Ectodermal cell (in vitro differentiated cells): ENCODE measurements at regions not wholly inside any gene's neighbourhood (a gene's known extent, or its start where the extent isn't known, plus 50 kb on each side); places are given as distances from the start of the nearest gene placed in this dataset.

Source experiments
- H3K27ac ChIP-seq: 2 replicates; pipeline ENCODE4 v1.7.0; 2013; ENCODE audit warnings: mild to moderate bottlenecking, low read depth, low read length; ENCODE audit not compliant: insufficient read depth, poor library complexity, severe bottlenecking
- H3K27me3 ChIP-seq: 2 replicates; pipeline ENCODE4 v1.7.0; 2013; ENCODE audit warnings: mild to moderate bottlenecking, low read length; ENCODE audit not compliant: insufficient read depth, control insufficient read depth, poor library complexity, severe bottlenecking
- H3K36me3 ChIP-seq: one replicate; pipeline ENCODE4 v1.7.0; 2013; ENCODE audit warnings: low read length; ENCODE audit not compliant: control insufficient read depth, insufficient read depth
- H3K4me1 ChIP-seq: one replicate; pipeline ENCODE4 v1.7.0; 2013; ENCODE audit warnings: low read length; ENCODE audit not compliant: control insufficient read depth, insufficient read depth
- H3K4me3 ChIP-seq: 2 replicates; pipeline ENCODE4 v1.7.0; 2013; ENCODE audit warnings: low read depth, low read length, control low read depth; ENCODE audit not compliant: insufficient read depth
- H3K9me3 ChIP-seq: 2 replicates; pipeline ENCODE4 v1.7.0; 2013; ENCODE audit warnings: mild to moderate bottlenecking, low read length, moderate library complexity; ENCODE audit not compliant: control insufficient read depth
- WGBS, 2 experiments: methylation state at CpG; one replicate each; pipeline ENCODE4 v1.1.7; 2013; ENCODE audit warnings: missing lambda C conversion rate in 2 of 2; 5-methylcytosine and 5-hydroxymethylcytosine counted together

GRCh38 chr3:83601704-83602103, 1357.1 kb upstream of the CADM2 start:
- no peak overlapping the region for H3K27ac ChIP-seq
- H3K27me3 ChIP-seq: no peaks in the 10 kb centered on the region
- no peaks in the 10 kb centered on the region for H3K4me1 ChIP-seq
- no peaks in the 10 kb centered on the region for H3K9me3 ChIP-seq
- WGBS, 2 experiments: 94% methylated on average over 2 of the region's 2 CpGs
- no peaks in the 10 kb centered on the region for H3K36me3 ChIP-seq
- H3K4me3 ChIP-seq: no peak overlapping the region

GRCh38 chr3:83622526-83622925, 1336.3 kb upstream of the CADM2 start:
- no peaks in the 10 kb centered on the region for H3K9me3 ChIP-seq
- no peak overlapping the region for H3K27ac ChIP-seq
- H3K27me3 ChIP-seq: no peaks in the 10 kb centered on the region
- H3K36me3 ChIP-seq: no peaks in the 10 kb centered on the region
- no peak overlapping the region for H3K4me3 ChIP-seq
- no peaks in the 10 kb centered on the region for H3K4me1 ChIP-seq
- 100% methylated on average over 1 of the region's 2 CpGs; no CpG with 5 or more reads in 1 of the 2 experiments for WGBS, 2 experiments

GRCh38 chr3:83625261-83625660, 1333.5 kb upstream of the CADM2 start:
- H3K4me1 ChIP-seq: no peaks in the 10 kb centered on the region
- no peaks in the 10 kb centered on the region for H3K9me3 ChIP-seq
- H3K27ac ChIP-seq: no peak overlapping the region
- H3K36me3 ChIP-seq: no peaks in the 10 kb centered on the region
- no peaks in the 10 kb centered on the region for H3K27me3 ChIP-seq
- H3K4me3 ChIP-seq: no peak overlapping the region
- 86 to 90% methylated on average over 1 of the region's 1 CpG for WGBS, 2 experiments

GRCh38 chr3:83628471-83628870, 1330.3 kb upstream of the CADM2 start:
- Histone ChIP-seq H3K9me3 (no peaks in the 10 kb centered on the region), H3K4me3 (no peak overlapping the region), H3K4me1 (no peaks in the 10 kb centered on the region), H3K36me3 (no peaks in the 10 kb centered on the region), H3K27me3 (no peaks in the 10 kb centered on the region), H3K27ac (no peak overlapping the region)
- 92 to 100% methylated on average over 1 of the region's 1 CpG for WGBS, 2 experiments

GRCh38 chr3:83632526-83632925, 1326.3 kb upstream of the CADM2 start:
- Histone ChIP-seq H3K4me1 (no peaks in the 10 kb centered on the region), H3K36me3 (no peaks in the 10 kb centered on the region), H3K27me3 (no peaks in the 10 kb centered on the region)

GRCh38 chr3:83633758-83634157, 1325.0 kb upstream of the CADM2 start:
- 88 to 90% methylated on average over 10 of the region's 10 CpGs for WGBS, 2 experiments

More at GRCh38 chr3:83632526-83632925, 1326.3 kb upstream of the CADM2 start:
- Histone ChIP-seq H3K4me3 (no peak overlapping the region), H3K9me3 (no peaks in the 10 kb centered on the region), H3K27ac (no peak overlapping the region)

GRCh38 chr3:83649692-83650091, 1309.1 kb upstream of the CADM2 start:
- H3K27me3 ChIP-seq: no peaks in the 10 kb centered on the region
- H3K9me3 ChIP-seq: no peaks in the 10 kb centered on the region

More at GRCh38 chr3:83633758-83634157, 1325.0 kb upstream of the CADM2 start:
- Histone ChIP-seq H3K4me1 (no peaks in the 10 kb centered on the region), H3K9me3 (no peaks in the 10 kb centered on the region), H3K36me3 (no peaks in the 10 kb centered on the region), H3K27ac (no peak overlapping the region), H3K4me3 (no peak overlapping the region), H3K27me3 (no peaks in the 10 kb centered on the region)

GRCh38 chr3:83655083-83655482, 1303.7 kb upstream of the CADM2 start:
- H3K4me3 ChIP-seq: no peak overlapping the region
- H3K36me3 ChIP-seq: no peaks in the 10 kb centered on the region
- no peaks in the 10 kb centered on the region for H3K27me3 ChIP-seq
- WGBS, 2 experiments: 95 to 100% methylated on average over 1 of the region's 1 CpG
- no peaks in the 10 kb centered on the region for H3K4me1 ChIP-seq
- no peaks in the 10 kb centered on the region for H3K9me3 ChIP-seq
- H3K27ac ChIP-seq: no peak overlapping the region

More at GRCh38 chr3:83649692-83650091, 1309.1 kb upstream of the CADM2 start:
- H3K4me3 ChIP-seq: no peak overlapping the region
- WGBS, 2 experiments: 93 to 94% methylated on average over 8 of the region's 8 CpGs
- H3K4me1 ChIP-seq: no peaks in the 10 kb centered on the region
- H3K27ac ChIP-seq: no peak overlapping the region
- H3K36me3 ChIP-seq: no peaks in the 10 kb centered on the region

- no peaks in the 10 kb centered on the region for H3K36me3 ChIP-seq
- no peaks in the 10 kb centered on the region for H3K27me3 ChIP-seq
- no peak overlapping the region for H3K27ac ChIP-seq
- H3K4me3 ChIP-seq: no peak overlapping the region
- no peaks in the 10 kb centered on the region for H3K9me3 ChIP-seq
- WGBS, 2 experiments: 94 to 95% methylated on average over 4 of the region's 4 CpGs
- H3K4me1 ChIP-seq: no peaks in the 10 kb centered on the region
These were observed 1296.3 kb upstream of the CADM2 start for GRCh38 chr3:83662381-83662960.

- no peak overlapping the region for H3K4me3 ChIP-seq
- H3K36me3 ChIP-seq: no peaks in the 10 kb centered on the region
- no peaks in the 10 kb centered on the region for H3K4me1 ChIP-seq
- 96 to 100% methylated on average over 1 of the region's 1 CpG for WGBS, 2 experiments
- no peaks in the 10 kb centered on the region for H3K9me3 ChIP-seq
- no peak overlapping the region for H3K27ac ChIP-seq
- H3K27me3 ChIP-seq: no peaks in the 10 kb centered on the region
These were observed 1288.4 kb upstream of the CADM2 start for GRCh38 chr3:83670416-83670815.
